ENCODE measurements at regions not wholly inside any gene's neighbourhood (a gene's known extent, or its start where the extent isn't known, plus 50 kb on each side); places are given as distances from the start of the nearest gene placed in this dataset.

DNA sequence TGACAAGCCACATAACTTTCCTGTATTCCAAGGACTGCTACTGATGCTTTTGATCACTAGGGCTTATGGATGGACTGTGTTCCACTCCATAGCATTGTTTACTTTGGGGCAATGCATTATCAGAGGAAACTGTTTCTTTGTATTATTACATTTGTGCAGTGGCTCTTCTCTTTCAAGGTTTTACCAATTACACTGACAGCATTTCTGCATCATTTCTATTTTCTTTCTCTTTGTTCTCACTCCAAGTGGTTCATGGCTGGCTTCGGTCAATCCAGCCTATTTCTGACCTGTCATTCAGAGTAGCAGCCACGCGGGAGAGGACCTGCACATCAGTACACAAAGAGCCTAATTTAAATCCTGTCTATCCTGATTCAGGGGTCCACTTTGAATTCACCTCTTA, 711.0 kb downstream of the TLE4 start:
- ATAC-seq (no peak), DNase-seq (no peak)
- no peak for TF ChIP-seq CTCF (IDR thresholded peaks at IDR 0.05)
- TF ChIP-seq POLR2A (IDR thresholded peaks at IDR 0.05): no peak
- WGBS, 4 donors: 38 to 74% (median 49%) methylated on average over 3 of the region's 3 CpGs
- Histone ChIP-seq H3K36me3 (no peaks in the 10 kb centered on the region), H3K27me3 (no peaks in the 10 kb centered on the region), H3K9me3 (peaks cover 0 to 4% (median 0%) of the 10 kb centered on the region in 12 donors), H3K4me3 (no peak overlapping the region), H3K27ac (no peak overlapping the region), H3K4me1 (no peaks in the 10 kb centered on the region)
- intact Hi-C loops (cut with DNase I): no loop called here

- ATAC-seq: no peak
- no peaks in the 10 kb centered on the region for H3K27me3 ChIP-seq
- H3K27ac ChIP-seq: no peak overlapping the region
- peaks cover 0 to 46% (median 21%) of the 10 kb centered on the region in 12 donors for H3K9me3 ChIP-seq
- H3K36me3 ChIP-seq: no peaks in the 10 kb centered on the region
- DNase-seq: no peak
- TF ChIP-seq POLR2A (IDR thresholded peaks at IDR 0.05) (no peak), CTCF (IDR thresholded peaks at IDR 0.05) (no peak)
- intact Hi-C loops (cut with DNase I): no loop called here
- no peaks in the 10 kb centered on the region for H3K4me1 ChIP-seq
- H3K4me3 ChIP-seq: no peak overlapping the region
- 45 to 72% (median 54%) methylated on average over 2 of the region's 2 CpGs for WGBS, 4 donors
These were observed 687.3 kb downstream of the TLE4 start for GRCh38 chr9:80259079-80259478.

GRCh38 chr9:80251778-80252177, 680.0 kb downstream of the TLE4 start:
- ATAC-seq (no peak), DNase-seq (no peak)
- H3K27me3 ChIP-seq: no peaks in the 10 kb centered on the region
- H3K36me3 ChIP-seq: no peaks in the 10 kb centered on the region
- H3K4me3 ChIP-seq: no peak overlapping the region
- TF ChIP-seq CTCF (IDR thresholded peaks at IDR 0.05) (no peak), POLR2A (IDR thresholded peaks at IDR 0.05) (no peak)
- intact Hi-C loops (cut with DNase I): loop anchor here in 1 of 10 donors (1.0 kb wide), 1 partner anchor 7 kb away; no protein-coding TSS in a partner anchor
- H3K4me1 ChIP-seq: no peaks in the 10 kb centered on the region
- no peak overlapping the region for H3K27ac ChIP-seq
- 43 to 70% (median 51%) methylated on average over 4 of the region's 6 CpGs for WGBS, 4 donors
- peaks cover 0 to 10% (median 0%) of the 10 kb centered on the region in 12 donors for H3K9me3 ChIP-seq

DNA sequence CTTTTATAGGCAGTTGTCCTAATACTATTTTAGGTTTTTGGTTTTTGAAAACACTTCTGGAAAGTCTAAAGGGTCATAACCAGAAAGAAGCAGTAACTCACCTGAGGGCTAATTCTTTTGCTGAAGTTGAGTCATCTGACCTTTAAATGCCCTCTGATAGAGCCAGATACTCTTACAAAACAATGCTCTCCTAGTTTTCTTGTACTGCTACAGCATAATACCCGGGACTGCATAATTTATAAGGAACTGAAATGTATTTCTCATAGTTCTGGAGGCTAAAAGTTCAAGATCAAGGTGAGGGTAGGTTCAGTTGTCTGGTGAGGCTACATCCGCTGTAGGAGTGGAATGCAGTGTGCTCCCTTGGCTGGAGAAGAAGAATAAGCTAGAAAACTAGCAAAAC, 670.3 kb downstream of the TLE4 start:
- no peaks in the 10 kb centered on the region for H3K4me1 ChIP-seq
- intact Hi-C loops (cut with DNase I): no loop called here
- H3K4me3 ChIP-seq: no peak overlapping the region
- H3K36me3 ChIP-seq: no peaks in the 10 kb centered on the region
- 56 to 74% (median 60%) methylated on average over 2 of the region's 2 CpGs for WGBS, 4 donors
- ATAC-seq: no peak
- no peaks in the 10 kb centered on the region for H3K27me3 ChIP-seq
- no peak for DNase-seq
- H3K27ac ChIP-seq: no peak overlapping the region
- peaks cover 0 to 8% (median 0%) of the 10 kb centered on the region in 12 donors for H3K9me3 ChIP-seq
- no peak for TF ChIP-seq POLR2A (IDR thresholded peaks at IDR 0.05)
- TF ChIP-seq CTCF (IDR thresholded peaks at IDR 0.05): no peak
